ENCODE measurements at regions not wholly inside any gene's neighbourhood (a gene's known extent, or its start where the extent isn't known, plus 50 kb on each side); places are given as distances from the start of the nearest gene placed in this dataset.
"Not testable (repeated sequence)": the region's sequence is repeated elsewhere in the genome, so short reads cannot be mapped to it uniquely, and the experiment has no call there.

DNA sequence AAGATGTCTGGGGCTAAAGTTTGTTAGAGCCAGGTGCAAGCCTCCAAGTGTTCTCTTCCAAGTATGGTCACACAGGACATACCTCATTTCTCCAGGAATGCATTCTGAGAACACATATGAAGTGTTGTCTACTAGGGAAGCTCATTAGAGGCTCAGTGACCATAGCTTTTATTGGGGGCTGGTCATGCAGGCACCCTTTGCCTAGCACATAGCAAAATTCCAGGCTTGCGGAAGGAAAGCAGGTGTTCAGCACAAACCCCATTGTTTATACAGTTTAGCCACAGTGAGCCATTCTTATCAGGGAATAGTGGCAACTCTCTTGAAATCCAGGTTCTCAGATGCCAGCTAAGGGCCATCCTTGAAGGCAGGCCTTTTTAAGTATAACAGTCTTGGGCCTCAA, 112.1 kb upstream of the XIST start:
- 79% methylated on average over 1 of the region's 1 CpG for WGBS (ENCODE audit: low lambda C conversion rate, missing lambda C conversion rate)

DNA sequence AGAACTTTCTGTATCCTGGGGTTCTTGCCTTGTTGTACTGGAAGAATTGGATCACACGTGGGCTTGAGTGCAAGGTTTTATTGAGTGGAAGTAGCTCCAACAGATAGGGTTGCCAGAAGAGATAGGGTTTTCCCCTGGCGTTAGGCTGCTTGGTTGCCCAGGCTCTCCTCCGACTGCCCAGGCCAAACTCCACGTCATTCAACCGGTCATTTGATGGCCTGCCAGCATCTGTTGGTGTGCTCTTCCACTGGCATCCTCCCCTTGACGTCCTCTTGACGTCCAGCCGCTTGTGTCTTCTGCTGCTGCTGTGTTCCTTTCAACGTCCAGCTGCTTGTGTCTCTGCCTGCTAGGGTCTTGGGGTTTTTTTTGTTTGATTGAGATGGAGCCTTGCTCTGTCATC, 111.2 kb upstream of the XIST start:
- DNase-seq (ENCODE audit: low spot score): no peak
- Histone ChIP-seq H3K4me1 (ENCODE audit: insufficient read depth) (no peaks in the 10 kb centered on the region), H3K36me3 (replicated peaks; ENCODE audit: insufficient read depth, low read depth) (no peaks in the 10 kb centered on the region), H3K27ac (no peak overlapping the region), H3K79me2 (peaks cover 100% of the 10 kb centered on the region), H3K4me3 (no peak overlapping the region), H2AFZ (no peak overlapping the region), H3K9me3 (ENCODE audit: low read depth) (no peaks in the 10 kb centered on the region), H3K27me3 (no peaks in the 10 kb centered on the region), H3K9me2 (replicated peaks; ENCODE audit: insufficient read depth) (no peaks in the 10 kb centered on the region), H3K4me2 (no peak overlapping the region), H4K20me1 (ENCODE audit: insufficient read depth, poor library complexity, severe bottlenecking) (peaks cover 61% of the 10 kb centered on the region)
- no peak for TF ChIP-seq EZH2phosphoT487 (IDR thresholded peaks at IDR 0.05; ENCODE audit: low read depth, severe bottlenecking, unreplicated experiment)
- TF ChIP-seq, protein P1, sequence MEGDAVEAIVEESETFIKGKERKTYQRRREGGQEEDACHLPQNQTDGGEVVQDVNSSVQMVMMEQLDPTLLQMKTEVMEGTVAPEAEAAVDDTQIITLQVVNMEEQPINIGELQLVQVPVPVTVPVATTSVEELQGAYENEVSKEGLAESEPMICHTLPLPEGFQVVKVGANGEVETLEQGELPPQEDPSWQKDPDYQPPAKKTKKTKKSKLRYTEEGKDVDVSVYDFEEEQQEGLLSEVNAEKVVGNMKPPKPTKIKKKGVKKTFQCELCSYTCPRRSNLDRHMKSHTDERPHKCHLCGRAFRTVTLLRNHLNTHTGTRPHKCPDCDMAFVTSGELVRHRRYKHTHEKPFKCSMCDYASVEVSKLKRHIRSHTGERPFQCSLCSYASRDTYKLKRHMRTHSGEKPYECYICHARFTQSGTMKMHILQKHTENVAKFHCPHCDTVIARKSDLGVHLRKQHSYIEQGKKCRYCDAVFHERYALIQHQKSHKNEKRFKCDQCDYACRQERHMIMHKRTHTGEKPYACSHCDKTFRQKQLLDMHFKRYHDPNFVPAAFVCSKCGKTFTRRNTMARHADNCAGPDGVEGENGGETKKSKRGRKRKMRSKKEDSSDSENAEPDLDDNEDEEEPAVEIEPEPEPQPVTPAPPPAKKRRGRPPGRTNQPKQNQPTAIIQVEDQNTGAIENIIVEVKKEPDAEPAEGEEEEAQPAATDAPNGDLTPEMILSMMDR (IDR thresholded peaks at IDR 0.05; ENCODE audit: poor library complexity): no peak
- TF ChIP-seq EZH2 (IDR thresholded peaks at IDR 0.05; ENCODE audit: borderline replicate concordance): no peak
- WGBS (ENCODE audit: low lambda C conversion rate, missing lambda C conversion rate): 96% methylated on average over 9 of the region's 9 CpGs

More for the DNA sequence above, 112.1 kb upstream of the XIST start:
- Histone ChIP-seq H3K4me1 (ENCODE audit: insufficient read depth) (no peaks in the 10 kb centered on the region), H3K27me3 (no peaks in the 10 kb centered on the region), H3K4me2 (no peak overlapping the region), H3K27ac (no peak overlapping the region), H2AFZ (no peak overlapping the region), H3K36me3 (replicated peaks; ENCODE audit: insufficient read depth, low read depth) (no peaks in the 10 kb centered on the region), H4K20me1 (ENCODE audit: insufficient read depth, poor library complexity, severe bottlenecking) (peaks cover 60% of the 10 kb centered on the region), H3K9me2 (replicated peaks; ENCODE audit: insufficient read depth) (no peaks in the 10 kb centered on the region), H3K79me2 (peaks cover 100% of the 10 kb centered on the region), H3K9me3 (ENCODE audit: low read depth) (no peaks in the 10 kb centered on the region), H3K4me3 (no peak overlapping the region)
- no peak for TF ChIP-seq EZH2phosphoT487 (IDR thresholded peaks at IDR 0.05; ENCODE audit: low read depth, severe bottlenecking, unreplicated experiment)
- TF ChIP-seq, protein P1 (IDR thresholded peaks at IDR 0.05; ENCODE audit: poor library complexity): no peak
- TF ChIP-seq EZH2 (IDR thresholded peaks at IDR 0.05; ENCODE audit: borderline replicate concordance): no peak
- no peak for DNase-seq (ENCODE audit: low spot score)

DNA sequence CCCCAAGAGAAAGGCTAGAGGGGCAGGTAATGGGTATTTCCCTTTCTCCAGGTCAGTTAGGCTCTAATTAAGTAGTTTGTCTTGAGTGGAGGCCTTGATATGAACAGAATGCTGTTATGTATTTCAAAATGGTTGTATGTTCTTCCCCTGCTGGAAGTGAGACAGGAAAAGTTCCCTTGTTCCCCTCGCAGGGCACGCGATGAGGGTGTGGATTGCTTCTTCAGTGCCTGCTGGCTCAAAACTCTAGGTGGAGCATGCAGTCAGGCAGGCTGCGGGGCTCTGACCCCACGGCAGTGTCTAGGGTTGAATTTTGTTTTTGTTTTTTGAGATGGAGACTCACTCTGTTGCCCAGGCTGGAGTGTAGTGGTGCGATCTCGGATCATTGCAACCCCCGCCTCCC, 110.4 kb upstream of the XIST start:
- no peak overlapping the region for H3K4me2 ChIP-seq
- H3K4me3 ChIP-seq: no peak overlapping the region
- H4K20me1 ChIP-seq (ENCODE audit: insufficient read depth, poor library complexity, severe bottlenecking): peaks cover 60% of the 10 kb centered on the region
- no peaks in the 10 kb centered on the region for H3K9me2 ChIP-seq (replicated peaks; ENCODE audit: insufficient read depth)
- DNase-seq (ENCODE audit: low spot score): no peak
- TF ChIP-seq EZH2 (IDR thresholded peaks at IDR 0.05; ENCODE audit: borderline replicate concordance) (no peak), EZH2phosphoT487 (IDR thresholded peaks at IDR 0.05; ENCODE audit: low read depth, severe bottlenecking, unreplicated experiment) (no peak)
- TF ChIP-seq, protein P1 (IDR thresholded peaks at IDR 0.05; ENCODE audit: poor library complexity): no peak
- 97% methylated on average over 8 of the region's 8 CpGs for WGBS (ENCODE audit: low lambda C conversion rate, missing lambda C conversion rate)
- peaks cover 100% of the 10 kb centered on the region for H3K79me2 ChIP-seq
- no peaks in the 10 kb centered on the region for H3K27me3 ChIP-seq
- H3K9me3 ChIP-seq (ENCODE audit: low read depth): no peaks in the 10 kb centered on the region
- H2AFZ ChIP-seq: no peak overlapping the region
- H3K4me1 ChIP-seq (ENCODE audit: insufficient read depth): no peaks in the 10 kb centered on the region
- no peak overlapping the region for H3K27ac ChIP-seq
- no peaks in the 10 kb centered on the region for H3K36me3 ChIP-seq (replicated peaks; ENCODE audit: insufficient read depth, low read depth)

DNA sequence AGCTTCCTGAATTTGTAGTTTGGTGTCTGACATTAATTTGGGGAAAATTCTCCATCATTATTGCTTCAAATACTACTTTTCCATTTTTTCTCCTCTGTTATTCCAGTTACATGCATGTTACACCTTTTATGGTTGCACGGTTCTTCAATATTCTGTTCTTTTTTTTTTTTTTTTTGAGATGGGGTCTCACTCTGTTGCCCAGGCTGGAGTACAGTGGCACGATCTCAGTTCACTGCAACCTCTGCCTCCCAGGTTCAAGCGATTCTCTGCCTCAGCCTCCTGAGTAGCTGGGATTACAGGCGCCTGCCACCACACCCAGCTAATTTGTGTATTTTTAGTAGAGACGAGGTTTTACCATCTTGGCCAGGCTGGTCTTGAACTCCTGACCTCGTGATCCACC, 109.4 kb upstream of the XIST start:
- DNase-seq (ENCODE audit: low spot score); H3K4me2 ChIP-seq; H3K4me1 ChIP-seq (ENCODE audit: insufficient read depth); H3K36me3 ChIP-seq (replicated peaks; ENCODE audit: insufficient read depth, low read depth); H3K27me3 ChIP-seq; H3K27ac ChIP-seq; H3K9me2 ChIP-seq (replicated peaks; ENCODE audit: insufficient read depth); H3K4me3 ChIP-seq; H2AFZ ChIP-seq; H3K9me3 ChIP-seq (ENCODE audit: low read depth): not testable (repeated sequence)
- WGBS (ENCODE audit: low lambda C conversion rate, missing lambda C conversion rate): 96% methylated on average over 6 of the region's 6 CpGs
- H3K79me2 ChIP-seq: peaks cover 100% of the 10 kb centered on the region
- peaks cover 52% of the 10 kb centered on the region for H4K20me1 ChIP-seq (ENCODE audit: insufficient read depth, poor library complexity, severe bottlenecking)

All from hepatocyte (in vitro differentiated cells).